ENCODE measurements at regions not wholly inside any gene's neighbourhood (a gene's known extent, or its start where the extent isn't known, plus 50 kb on each side); places are given as distances from the start of the nearest gene placed in this dataset.

- WGBS, 3 donors: 53 to 56% (median 53%) methylated on average over 4 of the region's 4 CpGs
- Histone ChIP-seq H3K27me3 (no peaks in the 10 kb centered on the region), H3K36me3 (no peaks in the 10 kb centered on the region), H3K4me1 (ENCODE audit: insufficient read depth) (no peaks in the 10 kb centered on the region), H3K27ac (no peak overlapping the region), H3K4me3 (no peak overlapping the region), H3K9me3 (no peaks in the 10 kb centered on the region)
- no peak for DNase-seq
- TF ChIP-seq EP300 (IDR thresholded peaks at IDR 0.05): no peak
- TF ChIP-seq POLR2A (IDR thresholded peaks at IDR 0.05): no peak
- no peak for TF ChIP-seq CTCF (IDR thresholded peaks at IDR 0.05)
- intact Hi-C loops (cut with DNase I): no loop called here
These were observed 1077.0 kb upstream of the C9orf72 start for GRCh38 chr9:28650327-28650726.

GRCh38 chr9:28651050-28651722, 1077.9 kb upstream of the C9orf72 start:
- 87 to 89% (median 88%) methylated on average over 5 of the region's 5 CpGs for WGBS, 3 donors
- no peaks in the 10 kb centered on the region for H3K36me3 ChIP-seq
- TF ChIP-seq EP300 (IDR thresholded peaks at IDR 0.05) (no peak), CTCF (IDR thresholded peaks at IDR 0.05) (no peak), POLR2A (IDR thresholded peaks at IDR 0.05) (no peak)
- H3K27ac ChIP-seq: no peak overlapping the region
- no peak overlapping the region for H3K4me3 ChIP-seq
- no peaks in the 10 kb centered on the region for H3K4me1 ChIP-seq (ENCODE audit: insufficient read depth)
- intact Hi-C loops (cut with DNase I): no loop called here
- H3K9me3 ChIP-seq: no peaks in the 10 kb centered on the region
- no peak for DNase-seq
- H3K27me3 ChIP-seq: no peaks in the 10 kb centered on the region

- H3K27me3 ChIP-seq: no peaks in the 10 kb centered on the region
- H3K9me3 ChIP-seq: no peaks in the 10 kb centered on the region
- no peak overlapping the region for H3K27ac ChIP-seq
- DNase-seq: no peak
- no peak overlapping the region for H3K4me3 ChIP-seq
- H3K36me3 ChIP-seq: no peaks in the 10 kb centered on the region
- no peaks in the 10 kb centered on the region for H3K4me1 ChIP-seq (ENCODE audit: insufficient read depth)
- intact Hi-C loops (cut with DNase I): no loop called here
- TF ChIP-seq POLR2A (IDR thresholded peaks at IDR 0.05) (no peak), CTCF (IDR thresholded peaks at IDR 0.05) (no peak), EP300 (IDR thresholded peaks at IDR 0.05) (no peak)
- 92 to 96% (median 93%) methylated on average over 1 of the region's 1 CpG for WGBS, 3 donors
These were observed 1079.9 kb upstream of the C9orf72 start for GRCh38 chr9:28653216-28653615.

- TF ChIP-seq CTCF (IDR thresholded peaks at IDR 0.05) (no peak), EP300 (IDR thresholded peaks at IDR 0.05) (no peak), POLR2A (IDR thresholded peaks at IDR 0.05) (no peak)
These were observed 1083.4 kb upstream of the C9orf72 start for GRCh38 chr9:28656727-28657126.

More at GRCh38 chr9:28656727-28657126, 1083.4 kb upstream of the C9orf72 start:
- intact Hi-C loops (cut with DNase I): no loop called here
- Histone ChIP-seq H3K27ac (no peak overlapping the region), H3K4me3 (no peak overlapping the region), H3K9me3 (no peaks in the 10 kb centered on the region), H3K36me3 (no peaks in the 10 kb centered on the region), H3K4me1 (ENCODE audit: insufficient read depth) (no peaks in the 10 kb centered on the region), H3K27me3 (no peaks in the 10 kb centered on the region)
- 58 to 64% (median 60%) methylated on average over 2 of the region's 2 CpGs for WGBS, 3 donors
- DNase-seq: no peak

Data from ovary (tissue), 7 donors.